Colon (tissue), 2 donors: ENCODE measurements at regions not wholly inside any gene's neighbourhood (a gene's known extent, or its start where the extent isn't known, plus 50 kb on each side); places are given as distances from the start of the nearest gene placed in this dataset.
"Not testable (repeated sequence)": the region's sequence is repeated elsewhere in the genome, so short reads cannot be mapped to it uniquely, and the experiment has no call there.

Experiments
- FAIRE-seq: peaks from 2 replicates; lab custom pipeline; 2012; peaks lifted over from hg19 to GRCh38; lab: Jason Lieb, UNC
- donor health status: control.
- donor health status: control.

DNA sequence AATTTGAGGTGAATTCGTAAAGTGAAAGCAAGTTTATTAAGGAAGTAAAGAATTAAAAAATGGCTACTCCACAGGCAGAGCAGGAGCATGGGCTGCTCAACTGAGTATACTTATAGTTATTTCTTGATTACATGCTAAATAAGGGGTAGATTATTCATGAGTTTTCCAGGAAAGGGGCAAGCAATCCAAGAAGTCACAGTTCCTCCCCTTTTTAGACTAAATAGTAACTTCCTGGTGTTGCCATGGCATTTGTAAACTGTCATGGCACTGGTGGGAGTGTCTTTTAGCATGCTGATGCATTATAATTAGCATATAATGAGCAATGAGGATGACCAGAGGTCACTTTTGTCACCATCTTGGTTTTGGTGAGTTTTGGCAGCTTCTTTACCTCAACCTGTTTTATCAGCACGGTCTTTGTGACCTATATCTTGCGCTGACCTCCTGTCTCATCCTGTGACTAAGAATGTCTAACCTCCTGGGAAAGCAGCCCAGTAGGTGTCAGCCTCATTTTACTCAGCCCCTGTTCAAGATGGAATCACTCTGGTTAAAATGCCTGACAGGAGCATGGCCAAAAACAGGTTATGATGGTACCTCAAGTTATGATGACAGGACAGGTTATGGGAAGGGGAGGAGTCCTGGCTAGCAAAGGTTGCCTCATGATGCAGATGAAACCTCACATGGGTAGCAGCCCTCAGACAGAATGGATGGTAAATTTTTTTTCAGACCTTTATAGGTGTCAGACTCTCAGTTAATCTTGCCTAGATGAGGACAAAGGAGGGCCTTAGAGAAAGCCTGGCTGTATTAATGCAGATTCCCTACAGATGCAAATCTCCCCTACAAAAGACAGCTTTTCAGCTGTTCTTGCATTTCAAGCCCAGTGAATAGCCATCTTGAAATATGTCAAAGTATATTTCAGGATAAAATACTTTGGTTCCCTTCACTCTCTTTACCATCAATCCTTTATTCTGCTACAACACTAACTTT is 49.7 kb downstream of the SIPA1L2 start:
- no peak for FAIRE-seq

DNA sequence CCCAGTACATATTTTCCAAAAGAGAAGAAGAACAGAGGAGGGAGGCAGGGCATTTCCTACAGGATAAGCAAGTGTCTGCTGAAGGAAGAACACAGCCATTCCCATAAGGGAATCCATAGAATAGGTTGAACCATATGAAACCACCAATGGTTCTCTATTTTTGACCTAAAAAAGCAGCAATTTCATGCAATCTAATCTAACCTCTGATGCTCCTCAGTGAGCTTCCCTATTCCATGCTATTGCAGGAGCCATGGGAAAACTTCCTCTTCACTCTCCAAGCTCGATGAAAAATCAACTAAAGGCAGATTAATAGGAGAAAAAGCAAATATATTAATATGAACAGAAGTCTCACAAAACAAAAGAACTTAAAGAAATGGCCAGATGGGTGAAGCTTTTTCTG is 50.5 kb downstream of the SIPA1L2 start:
- FAIRE-seq: no peak

DNA sequence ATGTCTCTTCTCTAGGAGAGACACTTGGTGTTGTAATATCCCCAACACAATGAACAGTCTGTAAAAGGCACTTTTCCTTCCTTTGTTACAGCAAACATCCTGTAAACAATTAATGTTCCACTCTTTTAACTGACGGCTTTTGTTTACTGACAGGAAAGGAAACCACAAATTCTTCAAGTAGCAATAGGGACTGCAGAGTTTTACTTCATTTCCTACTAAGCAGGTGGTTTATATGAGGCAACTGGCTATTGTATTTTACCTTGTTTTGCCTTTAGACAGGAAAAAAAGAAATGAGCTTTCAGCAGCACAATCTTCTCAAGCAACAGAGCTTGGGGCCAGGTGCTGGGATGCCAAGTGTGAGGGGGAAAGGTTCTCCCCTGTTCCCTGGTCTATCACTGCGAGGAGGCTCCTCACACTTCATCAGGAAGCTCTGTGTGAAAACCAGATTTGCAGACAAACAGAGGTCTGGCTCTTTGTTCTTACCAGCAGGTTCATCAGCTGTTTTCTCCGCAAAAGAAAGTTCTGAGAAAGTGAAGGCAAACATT is 51.2 kb downstream of the SIPA1L2 start:
- no peak for FAIRE-seq

DNA sequence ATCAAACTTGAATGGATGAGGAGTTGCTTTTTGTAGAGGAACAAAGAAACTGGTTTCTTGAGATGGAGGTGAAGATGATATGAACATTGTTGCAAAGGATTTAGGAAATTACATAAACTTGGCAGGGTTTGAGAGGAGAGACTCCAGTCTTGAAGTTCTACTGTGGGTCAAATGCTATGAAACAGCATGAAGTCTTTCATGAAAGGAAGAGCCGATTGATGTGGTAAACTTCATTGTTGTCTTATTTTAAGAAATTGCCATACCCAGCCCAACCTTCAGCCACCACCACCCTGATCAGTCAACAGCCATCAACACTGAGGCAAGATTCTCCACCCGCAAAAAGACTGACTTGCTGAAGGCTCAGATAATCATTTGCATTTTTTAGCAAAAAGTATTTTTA is 52.2 kb downstream of the SIPA1L2 start:
- FAIRE-seq: no peak

DNA sequence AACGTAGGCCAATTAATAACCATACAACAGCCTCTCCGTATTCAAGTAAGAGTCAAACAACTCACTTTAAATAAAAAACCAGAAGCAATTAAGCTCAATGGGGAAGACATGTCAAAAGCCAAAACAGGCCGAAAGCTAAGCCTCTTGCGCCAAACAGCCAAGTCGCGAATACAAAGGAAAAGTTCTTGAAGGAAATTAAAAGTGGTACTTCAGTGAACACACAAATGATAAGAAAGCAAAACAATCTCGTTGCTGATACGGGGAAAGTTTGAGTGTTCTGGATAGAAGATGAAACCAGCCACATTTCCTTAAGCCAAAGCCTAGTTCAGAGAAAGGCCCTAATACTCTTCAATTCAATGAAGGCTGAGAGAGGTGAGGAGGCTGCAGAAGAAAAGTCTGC is 53.4 kb downstream of the SIPA1L2 start:
- no peak for FAIRE-seq

DNA sequence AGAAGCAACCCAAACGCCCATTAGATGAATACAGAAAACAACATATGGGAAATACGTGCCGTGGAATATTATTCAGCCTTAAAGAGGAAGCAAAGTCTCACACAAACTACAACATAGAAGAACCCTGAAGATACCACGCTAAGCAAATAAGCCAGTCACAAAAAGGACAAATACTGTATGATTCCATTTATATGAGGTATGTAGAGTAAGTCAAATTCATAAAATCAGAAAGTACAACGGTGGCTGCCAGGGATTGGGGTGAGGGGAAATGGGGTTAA is 54.2 kb downstream of the SIPA1L2 start:
- no peak for FAIRE-seq

DNA sequence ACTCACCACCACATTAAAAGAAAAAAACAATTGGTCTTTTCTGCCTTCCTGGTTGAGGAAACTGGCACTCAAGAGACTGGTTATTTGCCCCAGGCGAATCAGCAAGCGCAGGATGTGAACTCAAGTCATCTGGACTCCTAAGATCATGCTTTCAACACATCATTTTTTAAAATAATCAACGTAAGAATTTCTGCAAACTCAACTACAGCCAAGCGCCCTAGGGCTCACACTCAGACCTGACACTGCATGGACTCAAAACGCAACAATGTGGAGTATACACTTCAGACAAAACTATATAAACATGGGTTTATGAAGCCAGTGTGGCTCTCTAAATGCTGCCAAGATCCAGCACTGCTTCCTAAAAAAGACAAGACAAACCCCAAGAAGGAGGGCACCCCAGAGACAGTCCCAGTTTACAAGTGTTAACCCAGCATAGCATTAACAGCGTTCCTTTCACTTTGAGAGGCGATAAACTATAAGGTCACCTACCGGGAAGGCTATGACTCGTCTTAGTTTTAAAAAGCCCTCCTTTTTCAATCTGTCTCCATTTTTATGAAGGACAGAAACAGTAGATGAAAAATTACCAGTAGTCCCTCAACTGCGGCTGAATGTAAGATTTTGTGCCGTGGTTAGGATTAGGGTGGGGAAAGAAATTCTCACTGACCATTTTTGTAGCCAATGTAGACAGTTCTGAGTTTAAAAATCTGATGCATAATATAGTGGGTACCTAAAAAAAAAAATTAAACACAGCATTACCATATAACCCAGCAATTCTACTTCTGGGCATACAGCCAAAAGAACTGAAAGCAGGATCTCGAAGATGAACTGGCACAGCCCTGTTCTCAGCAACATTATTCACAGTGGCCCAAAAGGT is 54.8 kb downstream of the SIPA1L2 start:
- FAIRE-seq: no peak

DNA sequence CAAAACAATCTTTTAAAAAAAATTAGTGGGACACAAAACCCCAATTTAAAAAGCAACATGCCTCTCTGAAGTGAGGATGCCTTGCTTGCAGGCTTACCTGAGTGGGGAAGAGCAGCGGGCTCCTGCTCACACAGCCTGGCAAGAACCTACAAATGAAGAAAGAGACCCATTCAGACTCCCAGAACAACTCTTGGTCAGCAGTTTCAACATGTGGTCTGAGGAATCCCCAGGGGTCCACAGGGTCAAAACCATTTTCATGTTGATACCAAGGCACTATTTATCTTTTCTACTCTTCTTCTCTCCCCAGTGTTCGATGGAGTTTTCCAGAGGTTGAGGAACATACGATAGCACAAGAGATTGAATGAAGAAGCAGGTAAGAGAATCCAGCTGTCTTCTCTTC is 55.9 kb downstream of the SIPA1L2 start:
- FAIRE-seq: no peak

DNA sequence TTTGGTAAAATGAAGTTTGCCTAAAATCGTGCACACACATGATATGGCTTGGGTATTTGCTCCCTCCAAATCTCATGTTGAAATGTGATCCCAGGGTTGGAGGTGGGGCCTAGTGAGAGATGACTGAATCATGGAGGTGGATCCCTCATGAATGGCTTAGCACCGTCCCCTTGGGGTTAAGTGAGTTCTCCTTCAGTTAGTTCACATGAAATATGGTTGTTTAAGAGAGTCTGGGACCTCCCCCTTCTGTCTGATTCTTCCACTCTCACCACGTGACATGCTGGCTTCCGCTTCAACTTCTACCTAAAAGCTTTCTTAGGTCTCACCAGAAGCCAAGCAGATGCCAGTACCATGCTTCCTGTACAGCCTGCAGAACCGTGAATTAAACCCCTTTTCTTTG is 58.4 kb downstream of the SIPA1L2 start:
- no peak for FAIRE-seq

DNA sequence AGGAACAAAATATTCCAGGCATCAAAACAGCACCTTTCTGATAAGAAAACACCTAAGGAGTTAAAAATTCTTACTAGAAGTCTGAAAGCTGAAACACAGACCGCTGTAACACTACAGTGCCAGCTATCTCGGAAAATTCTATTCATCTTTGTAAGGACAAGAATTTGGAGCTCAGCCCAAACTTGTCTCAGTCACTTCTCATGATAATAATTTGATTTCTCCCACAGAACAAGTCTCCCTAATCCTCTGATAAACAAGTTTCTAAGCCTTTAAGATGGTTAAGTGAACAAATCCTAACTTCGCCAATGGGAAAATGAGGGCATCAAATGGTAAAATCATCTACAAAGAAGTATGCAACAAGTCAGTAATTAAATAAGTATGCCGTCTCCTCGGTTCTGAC is 59.9 kb downstream of the SIPA1L2 start:
- no peak for FAIRE-seq

DNA sequence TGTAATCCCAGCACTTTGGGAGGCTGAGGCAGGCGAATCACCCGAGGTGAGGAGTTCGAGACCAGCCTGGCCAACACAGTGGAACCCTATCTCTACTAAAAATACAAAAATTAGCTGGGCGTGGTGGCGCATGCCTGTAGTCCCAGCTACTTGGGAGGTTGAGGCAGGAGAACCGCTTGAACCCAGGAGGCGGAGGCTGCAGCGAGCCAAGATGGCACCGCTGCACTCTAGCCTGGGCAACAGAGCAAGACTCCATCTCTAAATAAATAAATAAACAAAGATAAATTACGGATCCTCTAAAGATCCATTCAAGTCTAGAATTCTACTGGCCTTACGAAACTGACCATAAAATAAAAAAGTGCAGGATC is 60.4 kb downstream of the SIPA1L2 start:
- not testable (repeated sequence) for FAIRE-seq

DNA sequence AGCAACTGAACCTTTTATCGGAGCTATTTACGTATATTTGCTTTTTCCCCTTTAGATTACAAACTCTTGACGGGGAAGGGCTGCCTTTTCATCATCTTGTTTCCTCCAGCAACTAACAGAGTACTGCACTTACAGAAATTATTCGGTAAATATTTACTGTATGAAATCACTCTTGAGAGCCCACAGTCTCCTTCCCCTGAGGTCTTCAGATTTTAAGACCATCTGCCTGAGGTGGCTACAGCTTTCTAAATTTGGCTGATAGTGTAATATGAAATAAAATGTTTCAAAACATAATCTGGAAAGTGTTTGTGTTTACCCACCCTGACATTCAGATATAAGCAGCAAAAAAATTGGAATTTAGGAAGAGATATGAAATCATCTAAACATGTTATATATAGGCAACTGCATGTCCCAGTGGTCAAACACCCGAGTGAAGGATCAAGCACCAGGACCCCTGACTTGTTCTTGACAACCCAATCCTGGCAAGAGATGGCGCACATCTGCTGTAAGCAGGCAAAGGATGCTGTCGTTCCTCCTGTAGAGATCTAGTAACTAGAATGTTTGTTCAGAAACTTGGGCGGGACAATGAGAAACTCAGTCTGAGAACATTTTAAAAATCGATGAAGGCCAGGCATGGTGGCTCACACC is 60.9 kb downstream of the SIPA1L2 start:
- FAIRE-seq: no peak

DNA sequence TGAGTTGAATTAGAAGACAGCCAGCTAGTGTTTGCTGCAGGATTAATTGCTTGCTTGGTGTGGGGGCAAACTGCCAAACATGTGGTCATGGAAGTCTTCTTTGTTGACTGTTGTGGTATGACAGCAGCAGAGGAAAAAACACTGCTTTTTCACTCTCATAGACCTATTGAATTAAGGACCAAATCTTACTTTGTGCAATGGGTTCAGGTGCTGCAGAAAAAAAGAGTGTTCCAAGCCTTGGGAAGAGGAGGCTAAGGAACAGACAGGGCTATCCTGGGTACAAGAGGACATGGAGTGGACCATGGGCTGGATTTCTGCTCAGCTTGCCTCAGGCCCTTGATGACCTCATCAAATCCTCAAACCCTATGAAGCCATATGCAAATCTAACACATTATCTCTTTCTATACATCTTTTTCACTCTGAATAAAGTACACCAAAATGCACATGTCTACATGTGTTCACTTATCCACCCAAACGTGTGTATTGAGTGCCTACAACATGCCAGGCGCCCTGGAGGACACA is 61.5 kb downstream of the SIPA1L2 start:
- no peak for FAIRE-seq

DNA sequence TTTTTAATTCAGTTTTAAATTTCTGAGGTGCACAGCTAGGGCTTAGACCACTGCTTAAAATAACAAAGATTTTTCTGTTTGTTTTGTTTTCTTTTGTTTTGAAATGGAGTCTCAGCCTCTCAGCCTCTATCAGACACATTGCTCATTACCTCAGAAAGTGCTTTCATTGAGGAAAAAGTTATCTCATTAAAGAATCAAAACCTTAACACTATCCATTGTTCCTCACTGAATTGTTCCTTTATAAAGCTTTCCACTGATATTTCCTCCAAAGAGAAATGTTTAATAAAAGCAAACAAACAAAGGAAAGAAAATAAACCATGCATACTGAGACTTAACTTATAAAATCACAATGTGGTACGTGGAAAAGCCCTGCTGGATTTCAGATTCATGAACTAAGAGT is 63.8 kb downstream of the SIPA1L2 start:
- FAIRE-seq: no peak

DNA sequence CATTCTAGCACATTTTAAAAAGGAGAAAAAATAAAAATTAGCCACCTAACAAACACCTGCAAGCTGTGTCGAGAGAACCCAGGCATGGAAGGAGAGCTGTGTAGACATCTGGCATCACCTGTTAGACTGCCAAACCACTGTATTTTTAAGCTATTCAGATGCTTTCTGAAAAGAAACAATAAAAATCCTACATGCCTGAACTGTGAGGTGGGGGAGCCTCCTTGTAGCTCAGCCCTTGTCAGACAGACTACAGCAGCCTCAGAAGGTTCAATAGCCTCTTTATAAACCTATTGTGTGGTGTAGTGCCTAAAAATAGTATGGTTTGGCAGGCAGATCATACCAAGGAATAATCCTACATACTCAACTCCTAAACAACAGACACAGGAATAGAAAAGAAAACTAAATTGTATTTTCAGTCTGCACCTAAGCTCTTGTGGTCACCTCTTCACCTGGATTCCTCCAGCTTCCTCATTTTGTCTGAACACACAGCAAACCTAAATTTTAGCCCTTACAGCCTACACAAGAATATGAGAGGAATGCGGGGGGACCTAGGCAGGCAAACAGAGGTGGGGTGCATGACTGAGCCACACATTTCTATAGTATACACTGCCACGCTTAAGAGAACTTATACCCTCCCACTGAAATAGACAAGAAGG is 67.0 kb downstream of the SIPA1L2 start:
- FAIRE-seq: no peak

DNA sequence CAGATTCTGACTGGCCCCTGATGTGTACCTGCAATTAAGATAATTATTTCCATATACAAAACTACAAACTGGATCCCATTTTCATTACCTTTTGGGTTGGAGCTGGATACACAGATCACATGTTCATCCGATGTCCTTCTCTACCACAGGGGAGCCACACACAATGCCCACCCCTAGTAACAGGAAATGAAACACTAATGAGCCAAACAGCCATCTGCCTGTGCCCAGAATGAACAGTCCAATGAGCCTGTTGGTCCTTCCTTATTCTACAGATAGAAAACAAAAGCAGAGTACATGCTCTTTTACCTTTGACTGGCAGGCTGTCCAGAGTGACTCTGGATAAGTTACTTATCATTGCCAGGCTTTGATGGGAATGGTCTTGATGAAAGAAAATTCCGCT is 68.6 kb downstream of the SIPA1L2 start:
- FAIRE-seq: no peak

DNA sequence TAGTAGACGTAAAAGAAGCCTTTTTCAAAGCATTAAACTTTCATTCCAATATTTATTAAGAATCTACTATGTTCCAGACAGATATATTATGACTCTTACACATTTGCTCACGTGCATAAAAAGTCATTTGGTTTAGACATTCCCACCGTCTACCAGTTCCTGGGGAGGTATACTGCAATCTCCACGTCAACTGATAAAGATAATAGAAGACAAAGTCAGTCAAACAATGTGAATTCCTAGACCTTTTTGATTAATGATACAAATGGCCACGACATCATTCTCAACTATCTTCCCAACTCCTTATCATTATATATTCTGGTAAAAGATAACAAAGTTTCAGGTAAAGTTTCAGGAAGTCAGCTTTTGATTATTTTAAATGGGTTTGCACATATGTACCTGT is 69.0 kb downstream of the SIPA1L2 start:
- FAIRE-seq: no peak

DNA sequence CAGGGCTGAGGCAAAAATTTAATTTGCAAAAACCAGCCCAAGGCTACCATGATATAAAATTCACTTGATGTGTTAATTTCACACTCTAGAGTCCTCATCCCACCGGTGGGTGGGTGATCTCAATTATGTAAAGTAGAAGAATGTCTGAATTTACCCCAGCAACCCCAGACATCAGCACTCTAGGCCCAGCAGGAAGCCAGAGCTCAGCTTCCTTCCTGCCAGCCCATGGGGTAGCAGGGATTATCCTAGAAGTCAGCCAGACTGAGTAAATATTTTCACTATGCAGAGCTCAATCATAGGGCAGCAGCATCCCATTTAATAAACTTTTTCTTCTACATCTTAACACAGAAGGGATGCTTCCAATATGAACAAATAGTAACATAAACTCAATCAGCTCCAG is 71.0 kb downstream of the SIPA1L2 start:
- no peak for FAIRE-seq

DNA sequence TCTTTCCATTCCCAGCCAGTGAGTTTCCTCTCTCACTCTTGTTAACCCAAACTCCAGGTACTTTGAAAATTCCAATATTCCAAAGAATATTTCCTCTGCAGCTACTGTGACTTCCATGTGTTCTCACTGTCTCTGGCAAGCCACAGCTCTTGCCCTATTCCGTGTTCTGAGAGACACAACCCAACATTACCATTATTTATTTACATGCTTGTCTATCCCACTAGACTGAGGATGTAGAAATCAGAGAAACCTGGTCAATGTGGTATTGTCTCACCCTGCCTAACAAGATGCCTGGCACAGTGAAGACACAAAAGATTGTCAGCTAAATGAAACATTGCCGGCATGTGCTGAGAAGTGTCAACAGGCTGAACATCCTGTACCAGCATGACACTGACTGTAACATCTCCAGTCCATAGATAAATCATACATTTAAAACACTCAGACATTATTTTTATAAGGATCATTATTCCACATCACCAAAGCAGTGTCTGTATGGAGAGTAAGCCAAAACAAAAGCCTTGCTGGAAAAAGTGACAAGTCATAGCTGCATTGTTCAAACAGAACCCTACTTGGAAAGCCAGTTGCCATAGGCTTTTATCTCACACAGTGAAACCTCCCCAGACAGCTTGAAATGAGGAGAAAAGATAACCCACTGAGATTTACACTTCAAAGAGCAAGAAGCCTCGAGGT is 72.3 kb downstream of the SIPA1L2 start:
- no peak for FAIRE-seq

DNA sequence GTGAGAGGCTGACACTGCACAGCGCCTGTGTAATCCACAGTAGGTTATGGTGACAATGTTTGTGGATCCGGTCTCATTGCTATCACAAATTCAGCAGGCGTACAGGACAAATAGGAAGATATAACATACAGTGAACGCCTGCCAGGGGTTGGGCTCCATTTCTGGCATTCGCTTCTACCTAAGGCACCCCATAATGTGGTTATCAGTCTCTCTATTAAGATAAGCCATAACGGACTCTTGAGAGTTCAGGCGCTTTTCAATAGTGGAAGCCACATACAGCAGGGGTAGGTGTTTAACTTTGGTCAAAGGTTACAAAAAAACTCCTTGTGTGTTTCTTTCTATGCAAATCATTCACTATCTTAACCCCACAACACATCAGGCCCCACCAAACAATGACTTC is 72.8 kb downstream of the SIPA1L2 start:
- FAIRE-seq: no peak

DNA sequence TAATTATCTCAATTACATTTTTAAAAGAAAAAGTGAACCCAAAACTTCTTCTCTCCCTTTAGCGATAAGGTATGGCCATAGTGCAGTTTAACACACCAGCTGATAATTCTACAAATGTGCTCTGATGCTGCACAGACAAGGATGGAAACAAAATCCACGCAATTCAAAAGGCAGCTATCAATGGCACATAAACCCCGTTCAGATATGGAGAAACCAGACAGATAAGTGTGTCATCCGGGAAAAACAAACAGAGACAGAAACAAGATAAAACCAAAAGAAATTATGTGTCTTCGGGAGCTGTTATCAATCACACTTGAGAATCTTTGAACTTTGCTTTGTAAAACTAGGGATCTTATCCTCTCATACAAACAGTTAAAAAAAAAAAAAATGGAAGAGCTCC is 73.6 kb downstream of the SIPA1L2 start:
- no peak for FAIRE-seq
